Mammary epithelial cell (primary cell): ENCODE measurements at regions not wholly inside any gene's neighbourhood (a gene's known extent, or its start where the extent isn't known, plus 50 kb on each side); places are given as distances from the start of the nearest gene placed in this dataset.

Experiments
- CTCF ChIP-seq, 2 donors: IDR thresholded peaks in 1 of 2; conservative IDR thresholded peaks in 1 of 2; 2 replicates each; pipeline ENCODE4 v1.5.1; 2011 to 2012; ENCODE audit warnings: inconsistent platforms in 2 of 2, low read length in 2 of 2, mild to moderate bottlenecking in 2 of 2, control low read depth in 1 of 2, low read depth in 1 of 2; ENCODE audit not compliant: insufficient read depth in 1 of 2; ENCODE audit errors: extremely low read depth in 1 of 2
- EZH2 ChIP-seq: IDR thresholded peaks from 2 replicates; pipeline ENCODE4 v1.6.1; 2012; ENCODE audit warnings: low read length, inconsistent platforms, borderline replicate concordance

DNA sequence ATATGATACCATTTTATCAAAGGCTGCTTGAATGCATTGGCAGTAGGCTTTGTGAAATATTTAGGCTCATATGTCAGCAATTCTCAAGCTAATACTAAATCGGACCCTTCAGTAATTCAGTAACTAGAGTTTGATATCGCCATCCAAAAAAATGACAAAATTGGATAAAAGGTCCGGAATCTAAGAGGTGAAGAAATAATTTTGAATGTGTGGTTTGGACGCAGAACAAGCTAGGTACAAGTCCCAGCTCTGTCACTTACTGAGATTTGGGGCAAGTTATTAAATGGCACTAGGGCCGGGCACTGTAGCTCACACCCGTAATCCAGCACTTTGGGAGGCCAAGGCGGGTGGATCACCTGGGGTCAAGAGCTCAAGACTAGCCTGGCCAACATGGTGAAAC is 956.5 kb downstream of the CDH11 start:
- no peak for TF ChIP-seq CTCF (conservative IDR thresholded peaks at IDR 0.05 in 1 of 2, IDR thresholded peaks at IDR 0.05 in 1 of 2; ENCODE audit: extremely low read depth in 1 of 2, insufficient read depth in 1 of 2, low read depth in 1 of 2, low read length in 2 of 2)
- TF ChIP-seq EZH2, result no peak
